Tibial artery (tissue), 4 donors: ENCODE measurements at regions not wholly inside any gene's neighbourhood (a gene's known extent, or its start where the extent isn't known, plus 50 kb on each side); places are given as distances from the start of the nearest gene placed in this dataset.

Experiments
- DNase-seq, 2 donors: peaks; one replicate each; pipeline ENCODE4 v3.0.0-alpha.2; 2019
- H3K27ac ChIP-seq, 2 donors: fragments of 200-600 bp; sonication (generic) in 1 of 2; 1 replicate in 1 of 2; 2 replicates in 1 of 2; pipeline ENCODE4 v1.5.1; 2018 to 2019; ENCODE audit warnings: mild to moderate bottlenecking in 1 of 2
- H3K27me3 ChIP-seq, 2 donors: fragments of 200-600 bp; sonication (generic) in 1 of 2; one replicate each; pipeline versions ENCODE4 v1.5.1 to v1.6.0; 2016 to 2019
- H3K36me3 ChIP-seq, 3 donors: fragments of 200-600 bp; sonication (generic) in 2 of 3; one replicate each; pipeline ENCODE4 v1.5.1; 2016 to 2019; ENCODE audit warnings: mild to moderate bottlenecking in 2 of 3
- H3K4me1 ChIP-seq, 4 donors: fragments of 200-600 bp; sonication (generic) in 2 of 4; 1 replicate in 3 of 4; 2 replicates in 1 of 4; pipeline ENCODE4 v1.5.1; 2016 to 2019
- H3K4me3 ChIP-seq, 2 donors: fragments of 200-600 bp; sonication (generic) in 1 of 2; 1 replicate in 1 of 2; 2 replicates in 1 of 2; pipeline ENCODE4 v1.5.1; 2018 to 2019; ENCODE audit warnings: mild to moderate bottlenecking in 2 of 2
- H3K9me3 ChIP-seq, 3 donors: fragments of 200-600 bp; sonication (generic) in 1 of 3; one replicate each; pipeline ENCODE4 v1.5.1; 2016 to 2019
- CTCF ChIP-seq, 2 experiments: fragments of 200-600 bp in 1 of 2; fragments of 450-650 bp in 1 of 2; IDR thresholded peaks; one replicate each; pipeline ENCODE4 v1.5.1; 2017 to 2019; ENCODE audit warnings: antibody characterized with exemption in 2 of 2, mild to moderate bottlenecking in 1 of 2, moderate library complexity in 1 of 2
- intact Hi-C: fragments of 100-400 bp; cut with DNase I; formaldehyde crosslinking; loops from one replicate; pipeline ENCODE4 v1.15.0; 2023; ENCODE audit warnings: low total_unique reads

GRCh38 chr20:40495956-40496355 lies 193.1 kb downstream of the MAFB start:
- Histone ChIP-seq H3K27me3 (no peaks in the 10 kb centered on the region), H3K4me3 (no peak overlapping the region), H3K27ac (no peak overlapping the region), H3K36me3 (no peaks in the 10 kb centered on the region), H3K4me1 (peaks cover 0 to 9% (median 0%) of the 10 kb centered on the region in 4 donors), H3K9me3 (no peaks in the 10 kb centered on the region)
- TF ChIP-seq CTCF (IDR thresholded peaks at IDR 0.05): no peak
- intact Hi-C loops: no loop called here
- DNase-seq: no peak

- no peaks in the 10 kb centered on the region for H3K27me3 ChIP-seq
- DNase-seq: peak in 1 of 2 donors; percentile 72
- peaks cover 0 to 19% (median 0%) of the 10 kb centered on the region in 4 donors for H3K4me1 ChIP-seq
- H3K27ac ChIP-seq: no peak overlapping the region
- no peak overlapping the region for H3K4me3 ChIP-seq
- intact Hi-C loops: no loop called here
- H3K9me3 ChIP-seq: no peaks in the 10 kb centered on the region
- TF ChIP-seq CTCF (IDR thresholded peaks at IDR 0.05): no peak
- H3K36me3 ChIP-seq: no peaks in the 10 kb centered on the region
These were observed 194.8 kb downstream of the MAFB start for GRCh38 chr20:40494248-40494647.

GRCh38 chr20:40493549-40493948 lies 195.5 kb downstream of the MAFB start:
- Histone ChIP-seq H3K36me3 (no peaks in the 10 kb centered on the region), H3K4me3 (no peak overlapping the region), H3K27ac (no peak overlapping the region), H3K4me1 (peaks cover 0 to 19% (median 0%) of the 10 kb centered on the region in 4 donors), H3K27me3 (no peaks in the 10 kb centered on the region), H3K9me3 (no peaks in the 10 kb centered on the region)
- TF ChIP-seq CTCF (IDR thresholded peaks at IDR 0.05): no peak
- no peak for DNase-seq
- intact Hi-C loops: no loop called here

GRCh38 chr20:40493071-40493470 lies 196.0 kb downstream of the MAFB start:
- peak; percentile 78 to 89 for DNase-seq
- no peak for TF ChIP-seq CTCF (IDR thresholded peaks at IDR 0.05)
- Histone ChIP-seq H3K27me3 (no peaks in the 10 kb centered on the region), H3K36me3 (no peaks in the 10 kb centered on the region), H3K4me3 (no peak overlapping the region), H3K4me1 (peaks cover 0 to 19% (median 0%) of the 10 kb centered on the region in 4 donors), H3K27ac (no peak overlapping the region), H3K9me3 (no peaks in the 10 kb centered on the region)
- intact Hi-C loops: no loop called here

- intact Hi-C loops: no loop called here
These were observed 197.9 kb downstream of the MAFB start for GRCh38 chr20:40491009-40491590.

More at GRCh38 chr20:40491009-40491590, 197.9 kb downstream of the MAFB start:
- H3K27ac ChIP-seq: no peak overlapping the region
- H3K36me3 ChIP-seq: no peaks in the 10 kb centered on the region
- H3K27me3 ChIP-seq: no peaks in the 10 kb centered on the region
- peaks cover 0 to 19% (median 0%) of the 10 kb centered on the region in 4 donors for H3K4me1 ChIP-seq
- TF ChIP-seq CTCF (IDR thresholded peaks at IDR 0.05): no peak
- peaks cover 0 to 9% (median 0%) of the 10 kb centered on the region in 3 donors for H3K9me3 ChIP-seq
- DNase-seq: no peak
- H3K4me3 ChIP-seq: no peak overlapping the region
